ENCODE measurements at regions not wholly inside any gene's neighbourhood (a gene's known extent, or its start where the extent isn't known, plus 50 kb on each side); places are given as distances from the start of the nearest gene placed in this dataset.

DNA sequence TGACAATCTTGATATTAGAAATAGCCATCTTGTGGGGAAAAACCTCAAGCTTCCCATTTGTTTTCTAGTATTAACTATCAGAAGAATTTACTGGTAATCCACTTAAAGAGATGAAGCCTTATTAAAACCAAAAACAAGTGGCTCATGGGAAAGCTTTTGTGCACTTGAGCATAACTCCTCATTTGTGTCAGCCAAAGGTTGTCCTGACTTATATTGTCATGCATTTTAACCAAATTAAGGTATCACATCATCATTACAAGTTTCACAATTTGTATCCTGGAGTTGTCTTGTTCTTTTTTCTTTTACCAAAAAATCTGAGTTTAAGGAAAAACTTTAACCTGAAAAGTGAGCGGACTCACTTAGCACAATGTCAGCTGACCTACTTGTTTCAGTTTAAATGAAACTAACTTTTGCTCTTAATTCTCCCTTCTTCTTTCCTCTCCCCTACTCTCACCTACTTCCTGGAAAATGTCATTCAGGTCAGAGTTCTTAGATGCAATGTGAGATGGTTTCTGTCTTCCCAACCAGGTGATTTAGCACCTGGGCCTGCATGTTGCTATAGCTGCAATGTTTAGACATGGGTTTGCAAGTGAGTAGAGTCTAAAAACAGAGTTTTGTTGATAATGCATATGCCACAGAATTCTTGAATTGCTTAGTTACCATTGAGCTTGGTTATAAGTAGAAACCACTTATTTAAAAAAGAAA, 82.8 kb downstream of the TNFAIP3 start:
- TF ChIP-seq, protein P1, sequence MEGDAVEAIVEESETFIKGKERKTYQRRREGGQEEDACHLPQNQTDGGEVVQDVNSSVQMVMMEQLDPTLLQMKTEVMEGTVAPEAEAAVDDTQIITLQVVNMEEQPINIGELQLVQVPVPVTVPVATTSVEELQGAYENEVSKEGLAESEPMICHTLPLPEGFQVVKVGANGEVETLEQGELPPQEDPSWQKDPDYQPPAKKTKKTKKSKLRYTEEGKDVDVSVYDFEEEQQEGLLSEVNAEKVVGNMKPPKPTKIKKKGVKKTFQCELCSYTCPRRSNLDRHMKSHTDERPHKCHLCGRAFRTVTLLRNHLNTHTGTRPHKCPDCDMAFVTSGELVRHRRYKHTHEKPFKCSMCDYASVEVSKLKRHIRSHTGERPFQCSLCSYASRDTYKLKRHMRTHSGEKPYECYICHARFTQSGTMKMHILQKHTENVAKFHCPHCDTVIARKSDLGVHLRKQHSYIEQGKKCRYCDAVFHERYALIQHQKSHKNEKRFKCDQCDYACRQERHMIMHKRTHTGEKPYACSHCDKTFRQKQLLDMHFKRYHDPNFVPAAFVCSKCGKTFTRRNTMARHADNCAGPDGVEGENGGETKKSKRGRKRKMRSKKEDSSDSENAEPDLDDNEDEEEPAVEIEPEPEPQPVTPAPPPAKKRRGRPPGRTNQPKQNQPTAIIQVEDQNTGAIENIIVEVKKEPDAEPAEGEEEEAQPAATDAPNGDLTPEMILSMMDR (optimal IDR thresholded peaks at IDR 0.05 in 1 of 3, IDR thresholded peaks at IDR 0.05 in 1 of 3, conservative IDR thresholded peaks at IDR 0.05 in 1 of 3; ENCODE audit: extremely low read depth in 1 of 3, insufficient read depth in 2 of 3, low read length in 3 of 3), result no peak
- TF ChIP-seq EZH2 (IDR thresholded peaks at IDR 0.05; ENCODE audit: low read length), result no peak
